H9 (cell line): ENCODE measurements at regions not wholly inside any gene's neighbourhood (a gene's known extent, or its start where the extent isn't known, plus 50 kb on each side); places are given as distances from the start of the nearest gene placed in this dataset.

Experiments used
- DNase-seq: peaks from one replicate; pipeline ENCODE4 v3.0.0-alpha.2; 2017
- H2AFZ ChIP-seq: one replicate; pipeline ENCODE4 v1.6.1; 2013; ENCODE audit warnings: mild to moderate bottlenecking, low read length, control low read depth, moderate library complexity
- H2AK5ac ChIP-seq: 2 replicates; pipeline ENCODE4 v1.6.1; 2013; ENCODE audit warnings: low read length, control low read depth, mixed read lengths; ENCODE audit not compliant: insufficient read length
- H2BK120ac ChIP-seq: one replicate; pipeline ENCODE4 v1.6.1; 2013; ENCODE audit warnings: low read depth, mild to moderate bottlenecking, low read length, control low read depth, inconsistent platforms; ENCODE audit not compliant: poor library complexity, severe bottlenecking
- H2BK12ac ChIP-seq: 2 replicates; pipeline ENCODE4 v1.6.1; 2013; ENCODE audit warnings: low read length, control low read depth, mixed read lengths, low read depth; ENCODE audit not compliant: insufficient read length
- H2BK15ac ChIP-seq: 2 replicates; pipeline ENCODE4 v1.6.1; 2013; ENCODE audit warnings: low read depth, low read length, control low read depth
- H2BK20ac ChIP-seq: one replicate; pipeline ENCODE4 v1.6.1; 2013; ENCODE audit warnings: low read depth, mild to moderate bottlenecking, low read length, control low read depth, inconsistent platforms; ENCODE audit not compliant: poor library complexity, severe bottlenecking
- H2BK5ac ChIP-seq: 2 replicates; pipeline ENCODE4 v1.6.1; 2013; ENCODE audit warnings: low read length, control low read depth, mixed read lengths; ENCODE audit not compliant: insufficient read length
- H3K14ac ChIP-seq: 2 replicates; pipeline ENCODE4 v1.6.1; 2013; ENCODE audit warnings: low read length, control low read depth; ENCODE audit not compliant: insufficient read depth
- H3K18ac ChIP-seq: 2 replicates; pipeline ENCODE4 v1.6.1; 2013; ENCODE audit warnings: low read depth, mild to moderate bottlenecking, mixed read lengths, low read length, control low read depth; ENCODE audit not compliant: insufficient read length
- H3K23ac ChIP-seq: 2 replicates; pipeline ENCODE4 v1.6.1; 2013; ENCODE audit warnings: low read length, control low read depth, mixed read lengths, low read depth; ENCODE audit not compliant: insufficient read length
- H3K23me2 ChIP-seq: 2 replicates; pipeline ENCODE4 v1.6.1; 2013; ENCODE audit warnings: low read depth, mild to moderate bottlenecking, mixed read lengths, low read length, control low read depth; ENCODE audit not compliant: insufficient read length, poor library complexity, severe bottlenecking
- H3K27ac ChIP-seq: 2 replicates; pipeline ENCODE4 v1.5.1; 2013; ENCODE audit warnings: low read length, control low read depth, mixed read lengths, low read depth; ENCODE audit not compliant: insufficient read length
- H3K27me3 ChIP-seq: 2 replicates; pipeline ENCODE4 v1.6.1; 2013; ENCODE audit warnings: low read length, control low read depth, inconsistent platforms; ENCODE audit not compliant: insufficient read depth
- H3K4ac ChIP-seq: 2 replicates; pipeline ENCODE4 v1.6.1; 2013; ENCODE audit warnings: low read depth, mild to moderate bottlenecking, control low read depth, inconsistent platforms, low read length, moderate library complexity
- H3K4me1 ChIP-seq: 2 replicates; pipeline ENCODE4 v1.6.1; 2013; ENCODE audit warnings: low read length, control low read depth, inconsistent platforms; ENCODE audit not compliant: insufficient read depth
- H3K4me2 ChIP-seq: 2 replicates; pipeline ENCODE4 v1.6.1; 2013; ENCODE audit warnings: low read length, control low read depth, mixed read lengths; ENCODE audit not compliant: insufficient read length, insufficient read depth
- H3K56ac ChIP-seq: 2 replicates; pipeline ENCODE4 v1.6.1; 2013; ENCODE audit warnings: low read depth, mild to moderate bottlenecking, mixed read lengths, low read length, control low read depth; ENCODE audit not compliant: insufficient read length
- H3K79me1 ChIP-seq: 2 replicates; pipeline ENCODE4 v1.6.1; 2013; ENCODE audit warnings: low read depth, mild to moderate bottlenecking, moderate library complexity, low read length, control low read depth, inconsistent platforms; ENCODE audit not compliant: insufficient read depth, poor library complexity, severe bottlenecking
- H3K79me2 ChIP-seq: 2 replicates; pipeline ENCODE4 v1.6.1; 2013; ENCODE audit warnings: low read length, control low read depth, inconsistent platforms; ENCODE audit not compliant: insufficient read depth
- H3K9ac ChIP-seq: 2 replicates; pipeline ENCODE4 v1.6.1; 2013; ENCODE audit warnings: low read length, control low read depth, mixed read lengths; ENCODE audit not compliant: insufficient read length; ENCODE audit errors: extremely low read depth
- H3K9me3 ChIP-seq: one replicate; pipeline ENCODE4 v1.6.1; 2013; ENCODE audit warnings: low read depth, low read length, inconsistent platforms; ENCODE audit not compliant: control insufficient read depth
- H3T11ph ChIP-seq: one replicate; pipeline ENCODE4 v1.6.1; 2013; ENCODE audit warnings: mild to moderate bottlenecking, low read length, control low read depth, inconsistent platforms
- H4K20me1 ChIP-seq: one replicate; pipeline ENCODE4 v1.6.1; 2013; ENCODE audit not compliant: control insufficient read depth, insufficient read length, insufficient read depth
- H4K5ac ChIP-seq: 2 replicates; pipeline ENCODE4 v1.6.1; 2013; ENCODE audit warnings: low read depth, mild to moderate bottlenecking, mixed read lengths, low read length, control low read depth; ENCODE audit not compliant: insufficient read length
- H4K8ac ChIP-seq: replicated peaks from 2 replicates; pipeline ENCODE4 v1.6.1; 2013; ENCODE audit warnings: low read length, control low read depth, mixed read lengths, low read depth; ENCODE audit not compliant: insufficient read length
- H4K91ac ChIP-seq: 2 replicates; pipeline ENCODE4 v1.6.1; 2013; ENCODE audit warnings: low read depth, mild to moderate bottlenecking, moderate library complexity, mixed read lengths, low read length, control low read depth; ENCODE audit not compliant: insufficient read length
- H3K27ac Mint-ChIP-seq, 3 experiments: 2 replicates in 2 of 3; 3 replicates in 1 of 3; pipeline ENCODE4 v1.8.0; 2020 to 2021; ENCODE audit warnings: mixed read lengths in 3 of 3, mild to moderate bottlenecking in 1 of 3, moderate library complexity in 1 of 3
- H3K27me3 Mint-ChIP-seq: 2 replicates; pipeline ENCODE4 v1.8.0; 2021; ENCODE audit warnings: low read depth, mild to moderate bottlenecking, moderate library complexity, mixed read lengths
- H3K36me3 Mint-ChIP-seq, 3 experiments: 2 replicates in 2 of 3; 3 replicates in 1 of 3; pipeline ENCODE4 v1.8.0; 2020 to 2021; ENCODE audit warnings: low read depth in 3 of 3, mixed read lengths in 3 of 3; ENCODE audit not compliant: insufficient read depth in 1 of 3
- H3K4me1 Mint-ChIP-seq, 2 experiments: 2 replicates each; pipeline ENCODE4 v1.8.0; 2020; ENCODE audit warnings: mixed read lengths in 2 of 2
- H3K4me3 Mint-ChIP-seq, 2 experiments: 2 replicates in 1 of 2; 3 replicates in 1 of 2; pipeline ENCODE4 v1.8.0; 2020 to 2021; ENCODE audit warnings: mild to moderate bottlenecking in 2 of 2, mixed read lengths in 2 of 2, moderate library complexity in 1 of 2
- H3K9me3 Mint-ChIP-seq, 2 experiments: 2 replicates in 1 of 2; 3 replicates in 1 of 2; pipeline ENCODE4 v1.8.0; 2020; ENCODE audit warnings: mild to moderate bottlenecking in 2 of 2, mixed read lengths in 2 of 2, moderate library complexity in 1 of 2
- CTCF ChIP-seq: fragments of 200-600 bp; sonication (generic); conservative IDR thresholded peaks from 3 replicates; pipeline ENCODE4 v1.8.0; 2021; ENCODE audit warnings: antibody characterized with exemption, mild to moderate bottlenecking
- WGBS: extraction: QIAGEN DNeasy Blood & Tissue Kit; methylation state at CpG from one replicate; pipeline ENCODE4 v1.1.7; 2013; ENCODE audit warnings: missing lambda C conversion rate, low lambda C conversion rate, mixed read lengths; ENCODE audit not compliant: insufficient read length; ENCODE audit errors: extremely low coverage; 5-methylcytosine and 5-hydroxymethylcytosine counted together

DNA sequence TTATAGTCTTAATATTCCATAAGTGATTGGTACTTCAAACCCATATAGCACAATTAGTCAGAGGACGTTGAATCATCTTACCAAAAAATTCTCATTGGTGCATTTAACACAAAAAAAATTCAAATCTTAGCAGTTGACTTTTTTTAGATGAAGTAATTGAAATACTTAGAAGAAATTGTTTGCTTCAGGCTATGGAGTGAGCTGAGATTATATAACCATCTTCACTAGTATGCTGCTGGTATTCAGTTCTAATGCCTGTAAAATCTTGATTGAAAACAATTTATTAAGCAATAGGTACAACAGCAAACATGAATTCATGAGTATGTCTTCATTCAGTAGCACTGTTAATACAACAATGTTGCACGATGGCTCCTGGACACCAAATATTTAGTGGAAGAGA lies 250.0 kb downstream of the GPM6A start:
- H4K8ac ChIP-seq = no peak overlapping the region

More for the DNA sequence above, 250.0 kb downstream of the GPM6A start:
- Mint-ChIP-seq H3K27ac (no peak overlapping the region; a peak in 1 of 7 replicates), H3K4me1 (peaks cover 9 to 13% of the 10 kb centered on the region in 2 experiments), H3K36me3 (no peaks in the 10 kb centered on the region), H3K4me3 (no peak overlapping the region), H3K9me3 (no peaks in the 10 kb centered on the region), H3K27me3 (no peaks in the 10 kb centered on the region)
- DNase-seq = no peak
- H2BK15ac ChIP-seq = no peak overlapping the region
- no peaks in the 10 kb centered on the region for H3K27me3 ChIP-seq
- no peak overlapping the region for H2BK20ac ChIP-seq
- no peak overlapping the region for H3K23ac ChIP-seq
- H2BK12ac ChIP-seq = no peak overlapping the region
- no peak overlapping the region for H3K4ac ChIP-seq
- H3K79me1 ChIP-seq = no peaks in the 10 kb centered on the region
- no peak overlapping the region for H3K14ac ChIP-seq
- no peak overlapping the region for H4K5ac ChIP-seq
- no peaks in the 10 kb centered on the region for H3K9me3 ChIP-seq
- H3K56ac ChIP-seq = no peak overlapping the region
- H3K27ac ChIP-seq = no peak overlapping the region
- H4K91ac ChIP-seq = no peak overlapping the region
- H3K4me1 ChIP-seq = no peaks in the 10 kb centered on the region; the same call in 1 of the 2 replicates
- H3K4me2 ChIP-seq = no peak overlapping the region
- WGBS = no CpG with 5 or more reads among the region's 2 CpGs
- no peak overlapping the region for H2AFZ ChIP-seq
- H3K18ac ChIP-seq = no peak overlapping the region
- no peak overlapping the region for H3T11ph ChIP-seq
- TF ChIP-seq CTCF = no peak
- no peaks in the 10 kb centered on the region for H4K20me1 ChIP-seq
- H3K9ac ChIP-seq = no peak overlapping the region
- no peak overlapping the region for H2BK5ac ChIP-seq
- H2BK120ac ChIP-seq = no peak overlapping the region
- H3K79me2 ChIP-seq = no peaks in the 10 kb centered on the region
- H3K23me2 ChIP-seq = no peaks in the 10 kb centered on the region
- no peak overlapping the region for H2AK5ac ChIP-seq
